PC-3 (cell line): ENCODE measurements at regions not wholly inside any gene's neighbourhood (a gene's known extent, or its start where the extent isn't known, plus 50 kb on each side); places are given as distances from the start of the nearest gene placed in this dataset.

Experiments
- CTCF ChIP-seq: fragments of 300-600 bp; sonication (generic); conservative IDR thresholded peaks from 2 replicates; pipeline ENCODE4 v1.5.1; 2017; ENCODE audit warnings: antibody characterized with exemption, low read depth, mild to moderate bottlenecking, low read length
- EZH2 ChIP-seq: fragments of 300-600 bp; sonication (generic); IDR thresholded peaks from one replicate; pipeline ENCODE4 v1.6.1; 2017; ENCODE audit warnings: antibody characterized with exemption, mild to moderate bottlenecking, low read length; ENCODE audit not compliant: unreplicated experiment

- no peak for TF ChIP-seq CTCF
- TF ChIP-seq EZH2, result no peak
Measured at GRCh38 chr3:31095255-31095654, 200.8 kb upstream of the GADL1 start.
